ENCODE measurements at regions not wholly inside any gene's neighbourhood (a gene's known extent, or its start where the extent isn't known, plus 50 kb on each side); places are given as distances from the start of the nearest gene placed in this dataset.

- no peaks in the 10 kb centered on the region for H3F3A ChIP-seq (replicated peaks; ENCODE audit: insufficient read depth)
- no peak overlapping the region for H3K9ac ChIP-seq
- no peaks in the 10 kb centered on the region for H3K79me2 ChIP-seq (ENCODE audit: insufficient read depth)
- no peaks in the 10 kb centered on the region for H3K9me3 ChIP-seq
- H3K27ac ChIP-seq (ENCODE audit: low read depth in 2 of 2, low read length in 1 of 2), result no peak overlapping the region
- DNase-seq, result no peak
- no peaks in the 10 kb centered on the region for H3K9me2 ChIP-seq
- no peak overlapping the region for H3K4me2 ChIP-seq
- no peaks in the 10 kb centered on the region for H4K20me1 ChIP-seq (ENCODE audit: insufficient read depth)
- WGBS (ENCODE audit: low lambda C conversion rate), result 54% methylated on average over 13 of the region's 13 CpGs
- peaks cover 0 to 9% of the 10 kb centered on the region in 2 experiments; a peak in 1 of 4 replicates for H3K4me1 ChIP-seq (ENCODE audit: control insufficient read depth in 1 of 2, insufficient read depth in 2 of 2, low read depth in 1 of 2, low read length in 1 of 2)
- no peak for TF ChIP-seq EP300 (IDR thresholded peaks at IDR 0.05; ENCODE audit: borderline replicate concordance in 1 of 2, low read depth in 1 of 2, low read length in 1 of 2)
- no peak for TF ChIP-seq SMC3 (IDR thresholded peaks at IDR 0.05; ENCODE audit: low read depth, low read length)
- no peak for TF ChIP-seq CTCF (IDR thresholded peaks at IDR 0.05)
- TF ChIP-seq MEF2A (IDR thresholded peaks at IDR 0.05; ENCODE audit: borderline replicate concordance, low read depth), result no peak
- no peak for TF ChIP-seq GATA2 (CRISPR knock-in tag; IDR thresholded peaks at IDR 0.05)
- TF ChIP-seq ELF1 (IDR thresholded peaks at IDR 0.05), result no peak
- TF ChIP-seq RXRA (IDR thresholded peaks at IDR 0.05; ENCODE audit: borderline replicate concordance, low read depth), result no peak
- no peak for TF ChIP-seq EZH2phosphoT487 (IDR thresholded peaks at IDR 0.05; ENCODE audit: borderline replicate concordance, low read depth)
- no peak for TF ChIP-seq RCOR1 (IDR thresholded peaks at IDR 0.05; ENCODE audit: low read length)
- no peak for TF ChIP-seq SIN3A (IDR thresholded peaks at IDR 0.05; ENCODE audit: borderline replicate concordance, low read depth, low read length)
- TF ChIP-seq RAD21 (IDR thresholded peaks at IDR 0.05; ENCODE audit: low read length), result no peak
- no peak for TF ChIP-seq YY1 (IDR thresholded peaks at IDR 0.05; ENCODE audit: low read depth)
- H3K4me3 ChIP-seq (ENCODE audit: low read depth in 2 of 2, low read length in 1 of 2), result no peak overlapping the region
- H2AFZ ChIP-seq (ENCODE audit: low read depth), result no peak overlapping the region
- CTCF ChIA-PET, result interaction anchor here (0.6 kb wide), 1 partner anchor 117 kb away, joined by 3 read pairs; no protein-coding TSS in a partner anchor
- H3K36me3 ChIP-seq (replicated peaks in 1 of 2; ENCODE audit: control insufficient read depth in 1 of 2, insufficient read depth in 2 of 2, low read length in 1 of 2), result no peaks in the 10 kb centered on the region
- peaks cover 27% of the 10 kb centered on the region; the same call in 1 of the 2 replicates for H3K27me3 ChIP-seq (ENCODE audit: insufficient read depth)
- POLR2A ChIA-PET, result no interaction called here
Measured at GRCh38 chrX:40307871-40308270, 210.1 kb upstream of the BCOR start.

- WGBS (ENCODE audit: low lambda C conversion rate), result 11% methylated on average over 1 of the region's 2 CpGs
- no peaks in the 10 kb centered on the region for H3F3A ChIP-seq (replicated peaks; ENCODE audit: insufficient read depth)
- H3K4me3 ChIP-seq (ENCODE audit: low read depth in 2 of 2, low read length in 1 of 2), result no peak overlapping the region
- CTCF ChIA-PET, result interaction anchor here (1.1 kb wide), 1 partner anchor 22 kb away, joined by 3 read pairs; no protein-coding TSS in a partner anchor
- peaks cover 37% of the 10 kb centered on the region; the same call in 1 of the 2 replicates for H3K27me3 ChIP-seq (ENCODE audit: insufficient read depth)
- POLR2A ChIA-PET, result no interaction called here
- no peak for DNase-seq
- H3K9me2 ChIP-seq, result no peaks in the 10 kb centered on the region
- H3K9me3 ChIP-seq, result no peaks in the 10 kb centered on the region
- H3K36me3 ChIP-seq (replicated peaks in 1 of 2; ENCODE audit: control insufficient read depth in 1 of 2, insufficient read depth in 2 of 2, low read length in 1 of 2), result no peaks in the 10 kb centered on the region
- no peak overlapping the region for H2AFZ ChIP-seq (ENCODE audit: low read depth)
- H3K27ac ChIP-seq (ENCODE audit: low read depth in 2 of 2, low read length in 1 of 2), result no peak overlapping the region
- no peak overlapping the region for H3K4me2 ChIP-seq
- no peaks in the 10 kb centered on the region for H3K79me2 ChIP-seq (ENCODE audit: insufficient read depth)
- H4K20me1 ChIP-seq (ENCODE audit: insufficient read depth), result no peaks in the 10 kb centered on the region
- H3K9ac ChIP-seq, result no peak overlapping the region
- no peaks in the 10 kb centered on the region; a peak in 1 of 4 replicates for H3K4me1 ChIP-seq (ENCODE audit: control insufficient read depth in 1 of 2, insufficient read depth in 2 of 2, low read depth in 1 of 2, low read length in 1 of 2)
- TF ChIP-seq RAD21 (IDR thresholded peaks at IDR 0.05; ENCODE audit: low read length), result no peak
- TF ChIP-seq USF2 (IDR thresholded peaks at IDR 0.05; ENCODE audit: borderline replicate concordance, low read depth, low read length), result no peak
- TF ChIP-seq PBX3 (IDR thresholded peaks at IDR 0.05), result no peak
- TF ChIP-seq CTCF (IDR thresholded peaks at IDR 0.05), result no peak
- TF ChIP-seq RFX5 (IDR thresholded peaks at IDR 0.05; ENCODE audit: low read length), result no peak
- TF ChIP-seq JUND (IDR thresholded peaks at IDR 0.05), result no peak
- TF ChIP-seq RXRA (IDR thresholded peaks at IDR 0.05; ENCODE audit: borderline replicate concordance, low read depth), result no peak
- no peak for TF ChIP-seq FOXM1 (IDR thresholded peaks at IDR 0.05; ENCODE audit: low read depth)
- no peak for TF ChIP-seq FOXJ3 (CRISPR knock-in tag; IDR thresholded peaks at IDR 0.05)
- no peak for TF ChIP-seq ELF1 (IDR thresholded peaks at IDR 0.05)
- no peak for TF ChIP-seq REST (IDR thresholded peaks at IDR 0.05; ENCODE audit: low read depth, low read length)
Measured at GRCh38 chrX:40304115-40304514, 206.4 kb upstream of the BCOR start.

Measured in SK-N-SH (cell line).